Transverse colon (tissue), 4 donors: ENCODE measurements at regions not wholly inside any gene's neighbourhood (a gene's known extent, or its start where the extent isn't known, plus 50 kb on each side); places are given as distances from the start of the nearest gene placed in this dataset.

Experiments
- EP300 ChIP-seq: sonication (generic); formaldehyde crosslinking; IDR thresholded peaks from one replicate; pipeline ENCODE4 v1.6.1; 2017; ENCODE audit warnings: antibody characterized with exemption, low read depth
- POLR2A ChIP-seq: fragments of 450-650 bp; IDR thresholded peaks from one replicate; pipeline ENCODE4 v1.6.1; 2016; ENCODE audit warnings: antibody characterized with exemption, mild to moderate bottlenecking, moderate library complexity
- POLR2AphosphoS5 ChIP-seq, 3 donors: sonication (generic); formaldehyde crosslinking; IDR thresholded peaks; one replicate each; pipeline ENCODE4 v1.6.1; 2016; ENCODE audit warnings: antibody characterized with exemption in 3 of 3
- TF ChIP-seq, protein P1 (sequence below), 5 experiments: fragments of 200-600 bp in 3 of 5; fragments of 450-650 bp in 2 of 5; sonication (generic) in 3 of 5; IDR thresholded peaks; 1 replicate in 2 of 5; 2 replicates in 3 of 5; pipeline ENCODE4 v1.5.1; 2016 to 2017; ENCODE audit warnings: antibody characterized with exemption in 5 of 5, inconsistent platforms in 3 of 5, mild to moderate bottlenecking in 2 of 5, moderate library complexity in 1 of 5

DNA sequence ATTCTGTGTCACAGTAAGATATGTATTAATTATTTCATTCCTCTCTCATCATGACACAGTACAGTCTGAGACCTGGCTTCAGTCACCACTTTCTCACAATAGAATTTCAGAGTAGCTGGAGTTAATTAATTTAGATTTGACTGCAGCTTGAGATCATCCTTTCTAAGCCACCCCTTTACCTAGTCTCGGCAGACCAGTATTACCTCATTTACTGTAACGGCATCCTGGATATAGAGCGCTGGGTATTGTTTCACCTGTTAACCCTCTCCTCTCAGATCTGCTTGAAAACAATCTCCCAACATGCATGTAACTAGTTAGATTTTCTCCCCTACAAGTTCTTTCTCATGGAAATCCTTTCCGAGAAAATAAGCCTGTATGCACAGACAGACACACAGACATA is 1057.5 kb downstream of the GATA3 start:
- TF ChIP-seq POLR2AphosphoS5 (IDR thresholded peaks at IDR 0.05): no peak
- no peak for TF ChIP-seq EP300
- TF ChIP-seq, protein P1, sequence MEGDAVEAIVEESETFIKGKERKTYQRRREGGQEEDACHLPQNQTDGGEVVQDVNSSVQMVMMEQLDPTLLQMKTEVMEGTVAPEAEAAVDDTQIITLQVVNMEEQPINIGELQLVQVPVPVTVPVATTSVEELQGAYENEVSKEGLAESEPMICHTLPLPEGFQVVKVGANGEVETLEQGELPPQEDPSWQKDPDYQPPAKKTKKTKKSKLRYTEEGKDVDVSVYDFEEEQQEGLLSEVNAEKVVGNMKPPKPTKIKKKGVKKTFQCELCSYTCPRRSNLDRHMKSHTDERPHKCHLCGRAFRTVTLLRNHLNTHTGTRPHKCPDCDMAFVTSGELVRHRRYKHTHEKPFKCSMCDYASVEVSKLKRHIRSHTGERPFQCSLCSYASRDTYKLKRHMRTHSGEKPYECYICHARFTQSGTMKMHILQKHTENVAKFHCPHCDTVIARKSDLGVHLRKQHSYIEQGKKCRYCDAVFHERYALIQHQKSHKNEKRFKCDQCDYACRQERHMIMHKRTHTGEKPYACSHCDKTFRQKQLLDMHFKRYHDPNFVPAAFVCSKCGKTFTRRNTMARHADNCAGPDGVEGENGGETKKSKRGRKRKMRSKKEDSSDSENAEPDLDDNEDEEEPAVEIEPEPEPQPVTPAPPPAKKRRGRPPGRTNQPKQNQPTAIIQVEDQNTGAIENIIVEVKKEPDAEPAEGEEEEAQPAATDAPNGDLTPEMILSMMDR (IDR thresholded peaks at IDR 0.05): no peak
- TF ChIP-seq POLR2A: no peak
